ENCODE measurements at regions not wholly inside any gene's neighbourhood (a gene's known extent, or its start where the extent isn't known, plus 50 kb on each side); places are given as distances from the start of the nearest gene placed in this dataset.

DNA sequence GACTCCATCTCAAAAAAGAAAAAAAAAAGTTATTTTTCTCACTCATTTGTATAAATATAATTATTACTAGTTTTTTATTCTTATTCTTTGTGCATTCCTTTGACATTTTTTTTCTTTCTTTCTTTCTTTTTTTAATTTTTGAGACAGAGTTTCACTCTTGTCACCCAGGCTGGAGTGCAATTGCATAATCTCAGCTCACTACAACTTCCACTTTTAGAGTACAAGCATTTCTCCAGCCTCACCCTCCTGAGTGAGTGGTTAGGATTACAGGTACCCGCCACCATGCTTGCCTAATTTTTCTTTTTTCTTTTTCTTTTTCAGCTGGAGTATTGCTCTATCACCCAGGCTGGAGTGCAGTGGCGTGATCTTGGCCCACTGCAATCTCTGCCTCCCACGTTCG, 51.4 kb upstream of the JARID2 start:
- TF ChIP-seq ZNF18 (CRISPR knock-in tag; IDR thresholded peaks at IDR 0.05; ENCODE audit: insufficient replicate concordance) (no peak), CBFB (CRISPR knock-in tag; IDR thresholded peaks at IDR 0.05) (no peak), BORCS8-MEF2B (CRISPR knock-in tag; IDR thresholded peaks at IDR 0.05) (no peak), EP300 (IDR thresholded peaks at IDR 0.05; ENCODE audit: low read depth in 2 of 2, low read length in 2 of 2) (no peak), EP300 (CRISPR knock-in tag; IDR thresholded peaks at IDR 0.05; ENCODE audit: borderline replicate concordance) (no peak), E2F2 (CRISPR knock-in tag; IDR thresholded peaks at IDR 0.05; ENCODE audit: borderline replicate concordance) (no peak), ZNF747 (CRISPR knock-in tag; IDR thresholded peaks at IDR 0.05; ENCODE audit: borderline replicate concordance) (no peak), HMG20A (CRISPR knock-in tag; IDR thresholded peaks at IDR 0.05; ENCODE audit: borderline replicate concordance) (no peak), ZBTB7A (CRISPR knock-in tag; IDR thresholded peaks at IDR 0.05) (no peak)

Measured in HepG2 (cell line).